Smooth muscle cell (in vitro differentiated cells): ENCODE measurements at regions not wholly inside any gene's neighbourhood (a gene's known extent, or its start where the extent isn't known, plus 50 kb on each side); places are given as distances from the start of the nearest gene placed in this dataset.
A peak's percentile ranks its signal among the peaks of the same experiment; 100 is the strongest.

Experiments
- DNase-seq: peaks from one replicate; lab custom pipeline; 2025; ENCODE audit not compliant: unreplicated experiment; lab: John Stamatoyannopoulos, UW
- H2AFZ ChIP-seq: fragments of 200-600 bp; sonication (generic); 2 replicates; pipeline ENCODE4 v1.6.0; 2016; ENCODE audit warnings: antibody characterized with exemption, low read depth, mild to moderate bottlenecking
- H3F3A ChIP-seq: fragments of 200-600 bp; sonication (generic); 2 replicates; pipeline ENCODE4 v1.6.0; 2017; ENCODE audit warnings: antibody characterized with exemption, low read depth
- H3K27ac ChIP-seq: fragments of 200-600 bp; sonication (generic); 2 replicates; pipeline ENCODE4 v1.5.1; 2016; ENCODE audit warnings: low read depth, mild to moderate bottlenecking
- H3K27me3 ChIP-seq: fragments of 200-600 bp; sonication (generic); 2 replicates; pipeline ENCODE4 v1.6.1; 2016; ENCODE audit warnings: low read depth, mild to moderate bottlenecking
- H3K36me3 ChIP-seq: fragments of 200-600 bp; sonication (generic); 2 replicates; pipeline ENCODE4 v1.5.1; 2016; ENCODE audit warnings: low read depth
- H3K4me1 ChIP-seq: fragments of 200-600 bp; sonication (generic); 2 replicates; pipeline ENCODE4 v1.5.1; 2016; ENCODE audit warnings: low read depth
- H3K4me2 ChIP-seq: fragments of 200-600 bp; sonication (generic); 2 replicates; pipeline ENCODE4 v1.6.0; 2016; ENCODE audit warnings: mild to moderate bottlenecking
- H3K4me3 ChIP-seq: fragments of 200-600 bp; sonication (generic); 2 replicates; pipeline ENCODE4 v1.5.1; 2016; ENCODE audit warnings: mild to moderate bottlenecking
- H3K79me2 ChIP-seq: fragments of 200-600 bp; sonication (generic); 2 replicates; pipeline ENCODE4 v1.6.0; 2016; ENCODE audit warnings: low read depth, mild to moderate bottlenecking
- H3K9ac ChIP-seq: fragments of 200-600 bp; sonication (generic); 2 replicates; pipeline ENCODE4 v1.6.0; 2016; ENCODE audit warnings: low read depth
- H3K9me3 ChIP-seq: fragments of 200-600 bp; sonication (generic); replicated peaks from 2 replicates; pipeline ENCODE4 v1.5.1; 2016; ENCODE audit warnings: low read depth
- H4K20me1 ChIP-seq: fragments of 200-600 bp; sonication (generic); 2 replicates; pipeline ENCODE4 v1.6.0; 2016; ENCODE audit warnings: low read depth
- CTCF ChIP-seq: fragments of 200-600 bp; sonication (generic); IDR thresholded peaks from 2 replicates; pipeline ENCODE4 v1.5.1; 2017; ENCODE audit warnings: borderline replicate concordance, mild to moderate bottlenecking, antibody characterized with exemption; ENCODE audit not compliant: insufficient read depth, poor library complexity, severe bottlenecking
- WGBS: methylation state at CpG from one replicate; pipeline ENCODE4 v1.1.7; 2016; ENCODE audit warnings: low lambda C conversion rate; 5-methylcytosine and 5-hydroxymethylcytosine counted together

- Histone ChIP-seq H3K27me3 (no peaks in the 10 kb centered on the region), H3K4me3 (no peak overlapping the region), H3K4me1 (peaks cover 7% of the 10 kb centered on the region), H3K79me2 (no peaks in the 10 kb centered on the region), H3K9ac (no peak overlapping the region), H2AFZ (peak overlapping the region; percentile 36), H3K27ac (no peak overlapping the region), H3K4me2 (peak overlapping the region; percentile 20), H3K36me3 (no peaks in the 10 kb centered on the region), H3F3A (peaks cover 3% of the 10 kb centered on the region), H3K9me3 (no peaks in the 10 kb centered on the region), H4K20me1 (no peaks in the 10 kb centered on the region)
- no peak for DNase-seq
- WGBS = 48% methylated on average over 7 of the region's 7 CpGs
- TF ChIP-seq CTCF = no peak
Observed at GRCh38 chr1:113217447-113218208, 144.6 kb downstream of the LRIG2 start.

DNA sequence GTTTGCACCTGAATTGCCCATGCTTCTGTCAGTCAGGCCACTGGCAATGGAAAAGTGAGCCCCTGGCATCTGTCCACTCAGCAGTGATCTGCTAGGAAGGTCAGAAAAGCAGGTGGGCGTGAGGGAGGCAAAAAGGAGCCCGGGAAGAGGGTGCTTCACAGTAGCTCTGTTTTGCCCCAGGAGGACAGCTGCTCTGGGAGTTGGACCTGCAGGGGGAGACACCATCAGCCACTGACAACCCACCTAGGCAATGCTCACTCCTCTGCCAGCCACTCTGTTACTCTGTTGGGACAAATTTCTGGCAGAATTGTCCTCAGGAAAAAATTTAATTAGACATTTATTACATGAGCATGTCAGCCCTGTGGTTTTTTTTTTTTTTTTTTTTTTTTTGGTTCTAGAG, 146.4 kb downstream of the LRIG2 start:
- Histone ChIP-seq H2AFZ (no peak overlapping the region), H3F3A (peaks cover 3% of the 10 kb centered on the region), H3K27ac (no peak overlapping the region), H3K9ac (no peak overlapping the region), H3K79me2 (no peaks in the 10 kb centered on the region), H3K4me3 (no peak overlapping the region), H3K27me3 (no peaks in the 10 kb centered on the region), H4K20me1 (no peaks in the 10 kb centered on the region), H3K4me2 (no peak overlapping the region), H3K36me3 (no peaks in the 10 kb centered on the region), H3K4me1 (peaks cover 7% of the 10 kb centered on the region), H3K9me3 (no peaks in the 10 kb centered on the region)
- DNase-seq = no peak
- TF ChIP-seq CTCF = no peak
- WGBS = 87% methylated on average over 2 of the region's 2 CpGs

DNA sequence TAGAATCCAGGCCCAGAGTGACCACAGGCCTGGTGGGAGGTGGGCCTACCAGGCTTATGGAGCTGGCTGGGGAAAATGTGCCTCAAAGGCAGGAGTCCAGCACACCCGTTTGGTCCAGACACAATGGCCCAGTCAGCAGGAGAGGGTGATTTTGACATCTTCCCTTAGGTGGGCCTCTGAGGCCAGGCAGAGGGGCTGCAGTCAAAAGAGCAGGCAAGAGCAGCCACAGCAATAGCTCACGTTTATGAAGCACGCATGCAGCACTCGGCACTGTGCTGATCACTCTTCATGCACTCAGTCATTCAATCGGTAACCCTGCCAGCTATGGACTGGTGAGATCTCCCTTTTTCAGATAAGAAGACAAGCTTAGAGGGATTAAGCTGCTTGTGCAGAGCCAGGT, 146.8 kb downstream of the LRIG2 start:
- Histone ChIP-seq H3K9ac (no peak overlapping the region), H3K4me1 (peaks cover 7% of the 10 kb centered on the region), H3K4me3 (no peak overlapping the region), H4K20me1 (no peaks in the 10 kb centered on the region), H3F3A (peaks cover 3% of the 10 kb centered on the region), H3K4me2 (no peak overlapping the region), H2AFZ (no peak overlapping the region), H3K27ac (no peak overlapping the region), H3K79me2 (no peaks in the 10 kb centered on the region), H3K36me3 (no peaks in the 10 kb centered on the region), H3K9me3 (no peaks in the 10 kb centered on the region), H3K27me3 (no peaks in the 10 kb centered on the region)
- TF ChIP-seq CTCF = no peak
- no peak for DNase-seq
- 70% methylated on average over 5 of the region's 5 CpGs for WGBS

DNA sequence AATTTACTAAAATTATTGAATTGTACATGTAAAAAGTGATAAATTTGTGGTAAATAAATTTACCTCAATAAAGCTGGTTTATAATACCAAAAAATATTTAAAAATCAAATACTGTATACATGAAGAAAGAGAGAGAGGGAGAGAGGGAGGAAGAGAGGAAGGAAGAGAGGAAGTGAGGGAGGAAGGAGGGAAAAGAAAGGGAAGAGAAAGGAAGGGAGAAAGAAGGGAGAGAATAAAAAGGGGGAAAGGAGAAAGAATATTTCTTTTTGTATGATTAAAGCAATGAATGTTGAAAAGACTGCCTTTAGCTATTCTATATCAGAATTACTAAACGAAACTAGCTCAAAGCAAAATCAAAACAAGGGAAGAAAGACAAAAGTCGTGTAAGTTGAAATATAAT, 150.0 kb downstream of the LRIG2 start:
- no peak for DNase-seq
- WGBS = 86% methylated on average over 2 of the region's 2 CpGs
- Histone ChIP-seq H3K9ac (no peak overlapping the region), H3K36me3 (no peaks in the 10 kb centered on the region), H3K4me3 (no peak overlapping the region), H3K27me3 (no peaks in the 10 kb centered on the region), H4K20me1 (no peaks in the 10 kb centered on the region), H3K4me2 (no peak overlapping the region), H3K9me3 (no peaks in the 10 kb centered on the region), H2AFZ (peak overlapping the region; percentile 55), H3K4me1 (peaks cover under 1% of the 10 kb centered on the region), H3F3A (no peaks in the 10 kb centered on the region), H3K79me2 (no peaks in the 10 kb centered on the region), H3K27ac (no peak overlapping the region)
- TF ChIP-seq CTCF = no peak
